ENCODE measurements at regions not wholly inside any gene's neighbourhood (a gene's known extent, or its start where the extent isn't known, plus 50 kb on each side); places are given as distances from the start of the nearest gene placed in this dataset.

DNA sequence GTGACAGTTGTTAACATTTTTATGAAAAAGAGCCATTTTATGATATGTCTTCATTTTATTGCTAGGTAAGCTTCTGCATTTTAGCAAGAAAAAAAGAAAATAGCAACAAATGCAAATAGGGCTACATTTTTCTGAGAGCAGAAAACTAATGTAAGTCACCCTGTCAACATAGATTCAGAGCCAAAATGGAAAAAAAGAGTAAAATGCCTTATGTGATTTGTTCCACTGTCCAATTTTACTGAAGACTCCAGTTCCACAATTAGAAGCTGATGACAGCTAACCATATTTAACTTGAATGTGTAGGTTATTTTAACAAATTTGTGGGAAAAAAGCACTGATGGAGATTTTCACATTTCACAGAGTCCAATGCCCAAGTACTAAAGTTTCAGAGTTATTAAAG is 772.3 kb downstream of the FAT4 start:
- no peak for TF ChIP-seq POLR2A (IDR thresholded peaks at IDR 0.05)
- TF ChIP-seq, protein P1, sequence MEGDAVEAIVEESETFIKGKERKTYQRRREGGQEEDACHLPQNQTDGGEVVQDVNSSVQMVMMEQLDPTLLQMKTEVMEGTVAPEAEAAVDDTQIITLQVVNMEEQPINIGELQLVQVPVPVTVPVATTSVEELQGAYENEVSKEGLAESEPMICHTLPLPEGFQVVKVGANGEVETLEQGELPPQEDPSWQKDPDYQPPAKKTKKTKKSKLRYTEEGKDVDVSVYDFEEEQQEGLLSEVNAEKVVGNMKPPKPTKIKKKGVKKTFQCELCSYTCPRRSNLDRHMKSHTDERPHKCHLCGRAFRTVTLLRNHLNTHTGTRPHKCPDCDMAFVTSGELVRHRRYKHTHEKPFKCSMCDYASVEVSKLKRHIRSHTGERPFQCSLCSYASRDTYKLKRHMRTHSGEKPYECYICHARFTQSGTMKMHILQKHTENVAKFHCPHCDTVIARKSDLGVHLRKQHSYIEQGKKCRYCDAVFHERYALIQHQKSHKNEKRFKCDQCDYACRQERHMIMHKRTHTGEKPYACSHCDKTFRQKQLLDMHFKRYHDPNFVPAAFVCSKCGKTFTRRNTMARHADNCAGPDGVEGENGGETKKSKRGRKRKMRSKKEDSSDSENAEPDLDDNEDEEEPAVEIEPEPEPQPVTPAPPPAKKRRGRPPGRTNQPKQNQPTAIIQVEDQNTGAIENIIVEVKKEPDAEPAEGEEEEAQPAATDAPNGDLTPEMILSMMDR (IDR thresholded peaks at IDR 0.05), result no peak
- no peak for TF ChIP-seq EP300 (IDR thresholded peaks at IDR 0.05)
- no peak for TF ChIP-seq POLR2AphosphoS5 (IDR thresholded peaks at IDR 0.05)
